NCI-H2196 treated with DMSO at 0.1 percent for 48 hours (cell line): ENCODE measurements at regions not wholly inside any gene's neighbourhood (a gene's known extent, or its start where the extent isn't known, plus 50 kb on each side); places are given as distances from the start of the nearest gene placed in this dataset.

Experiments
- DNase-seq: peaks from one replicate; lab custom pipeline; 2025; ENCODE audit not compliant: unreplicated experiment; lab: John Stamatoyannopoulos, UW

GRCh38 chr2:150909613-150910012, 352.1 kb downstream of the RBM43 start:
- no peak for DNase-seq

GRCh38 chr2:150909090-150909489, 352.6 kb downstream of the RBM43 start:
- DNase-seq: no peak

GRCh38 chr2:150907466-150907865, 354.2 kb downstream of the RBM43 start:
- DNase-seq: no peak

- DNase-seq: no peak
These were observed 358.2 kb downstream of the RBM43 start for GRCh38 chr2:150903461-150903860.

GRCh38 chr2:150903055-150903454, 358.6 kb downstream of the RBM43 start:
- DNase-seq: no peak

GRCh38 chr2:150900913-150901312, 360.8 kb downstream of the RBM43 start:
- DNase-seq: no peak

- no peak for DNase-seq
These were observed 365.7 kb downstream of the RBM43 start for GRCh38 chr2:150895968-150896367.

- DNase-seq: no peak
These were observed 372.5 kb downstream of the RBM43 start for GRCh38 chr2:150889141-150889540.

- no peak for DNase-seq
These were observed 373.3 kb downstream of the RBM43 start for GRCh38 chr2:150888337-150888736.

GRCh38 chr2:150887926-150888325, 373.7 kb downstream of the RBM43 start:
- no peak for DNase-seq

- no peak for DNase-seq
These were observed 375.8 kb downstream of the RBM43 start for GRCh38 chr2:150885774-150886386.

- DNase-seq: no peak
These were observed 376.4 kb downstream of the RBM43 start for GRCh38 chr2:150885236-150885635.

- no peak for DNase-seq
These were observed 378.1 kb downstream of the RBM43 start for GRCh38 chr2:150883613-150883895.

GRCh38 chr2:150882751-150883612, 378.7 kb downstream of the RBM43 start:
- no peak for DNase-seq

- no peak for DNase-seq
These were observed 380.7 kb downstream of the RBM43 start for GRCh38 chr2:150880986-150881385.

GRCh38 chr2:150878356-150878755, 383.3 kb downstream of the RBM43 start:
- DNase-seq: no peak

- DNase-seq: no peak
These were observed 385.3 kb downstream of the RBM43 start for GRCh38 chr2:150876251-150876950.

- DNase-seq: no peak
These were observed 385.9 kb upstream of the RND3 start for GRCh38 chr2:150873396-150873772.

- no peak for DNase-seq
These were observed 385.4 kb upstream of the RND3 start for GRCh38 chr2:150872756-150873395.

- no peak for DNase-seq
These were observed 379.0 kb upstream of the RND3 start for GRCh38 chr2:150866431-150866830.

- no peak for DNase-seq
These were observed 376.2 kb upstream of the RND3 start for GRCh38 chr2:150863691-150864090.

- DNase-seq: no peak
These were observed 372.8 kb upstream of the RND3 start for GRCh38 chr2:150860301-150860700.
